Stomach (tissue), 4 donors: ENCODE measurements at regions not wholly inside any gene's neighbourhood (a gene's known extent, or its start where the extent isn't known, plus 50 kb on each side); places are given as distances from the start of the nearest gene placed in this dataset.

Experiments
- POLR2A ChIP-seq, 4 donors: fragments of 450-650 bp; IDR thresholded peaks; one replicate each; pipeline ENCODE4 v1.6.1; 2016; ENCODE audit warnings: antibody characterized with exemption in 4 of 4, control low read depth in 2 of 4, mild to moderate bottlenecking in 1 of 4, moderate library complexity in 1 of 4
- TF ChIP-seq, protein P1 (sequence below), 7 experiments: fragments of 450-650 bp in 4 of 7; fragments of 200-600 bp in 3 of 7; sonication (generic) in 3 of 7; IDR thresholded peaks; one replicate each; pipeline ENCODE4 v1.5.1; 2016 to 2019; ENCODE audit warnings: antibody characterized with exemption in 7 of 7, control low read depth in 2 of 7, mild to moderate bottlenecking in 1 of 7

DNA sequence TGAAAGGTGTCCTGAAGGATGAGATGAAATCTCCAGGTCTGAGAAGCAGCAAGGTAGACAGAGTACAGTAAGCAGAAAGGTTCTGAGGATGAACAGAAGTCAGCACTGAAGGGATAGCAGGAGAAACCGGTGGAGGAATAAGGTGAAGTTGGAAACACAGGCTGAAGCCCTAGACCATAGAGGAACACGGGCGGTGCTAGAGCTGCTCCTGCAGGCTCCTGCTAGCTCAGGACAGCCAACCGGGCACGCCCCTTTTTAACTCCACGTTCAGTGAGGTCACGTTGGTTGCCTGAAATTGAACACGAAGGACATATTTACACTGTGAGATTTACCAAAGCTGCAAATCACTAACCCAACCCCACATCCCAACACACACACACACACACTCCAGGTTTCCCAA lies 1886.4 kb upstream of the AGA start:
- TF ChIP-seq, protein P1, sequence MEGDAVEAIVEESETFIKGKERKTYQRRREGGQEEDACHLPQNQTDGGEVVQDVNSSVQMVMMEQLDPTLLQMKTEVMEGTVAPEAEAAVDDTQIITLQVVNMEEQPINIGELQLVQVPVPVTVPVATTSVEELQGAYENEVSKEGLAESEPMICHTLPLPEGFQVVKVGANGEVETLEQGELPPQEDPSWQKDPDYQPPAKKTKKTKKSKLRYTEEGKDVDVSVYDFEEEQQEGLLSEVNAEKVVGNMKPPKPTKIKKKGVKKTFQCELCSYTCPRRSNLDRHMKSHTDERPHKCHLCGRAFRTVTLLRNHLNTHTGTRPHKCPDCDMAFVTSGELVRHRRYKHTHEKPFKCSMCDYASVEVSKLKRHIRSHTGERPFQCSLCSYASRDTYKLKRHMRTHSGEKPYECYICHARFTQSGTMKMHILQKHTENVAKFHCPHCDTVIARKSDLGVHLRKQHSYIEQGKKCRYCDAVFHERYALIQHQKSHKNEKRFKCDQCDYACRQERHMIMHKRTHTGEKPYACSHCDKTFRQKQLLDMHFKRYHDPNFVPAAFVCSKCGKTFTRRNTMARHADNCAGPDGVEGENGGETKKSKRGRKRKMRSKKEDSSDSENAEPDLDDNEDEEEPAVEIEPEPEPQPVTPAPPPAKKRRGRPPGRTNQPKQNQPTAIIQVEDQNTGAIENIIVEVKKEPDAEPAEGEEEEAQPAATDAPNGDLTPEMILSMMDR (IDR thresholded peaks at IDR 0.05), result no peak
- no peak for TF ChIP-seq POLR2A (IDR thresholded peaks at IDR 0.05)
